Parathyroid adenoma (tissue), 2 donors: ENCODE measurements at regions not wholly inside any gene's neighbourhood (a gene's known extent, or its start where the extent isn't known, plus 50 kb on each side); places are given as distances from the start of the nearest gene placed in this dataset.

ENCODE experiments used
- H2AFZ ChIP-seq: fragments of 300-600 bp; sonication (generic); one replicate; pipeline ENCODE4 v1.7.0; 2017; ENCODE audit warnings: antibody characterized with exemption, mild to moderate bottlenecking
- H3K27ac ChIP-seq: fragments of 300-600 bp; sonication (generic); one replicate; pipeline ENCODE4 v1.7.0; 2017
- H3K27me3 ChIP-seq: fragments of 300-600 bp; sonication (generic); one replicate; pipeline ENCODE4 v1.7.0; 2017; ENCODE audit warnings: low read length; ENCODE audit not compliant: control insufficient read depth, insufficient read depth
- H3K36me3 ChIP-seq: fragments of 300-600 bp; sonication (generic); one replicate; pipeline ENCODE4 v1.7.0; 2017; ENCODE audit warnings: low read length; ENCODE audit not compliant: control insufficient read depth, insufficient read depth
- H3K4me1 ChIP-seq: fragments of 300-600 bp; sonication (generic); one replicate; pipeline ENCODE4 v1.7.0; 2017; ENCODE audit warnings: control low read depth
- H3K4me2 ChIP-seq: fragments of 300-600 bp; sonication (generic); one replicate; pipeline ENCODE4 v1.7.0; 2017; ENCODE audit warnings: low read length
- H3K4me3 ChIP-seq: fragments of 300-600 bp; sonication (generic); one replicate; pipeline ENCODE4 v1.7.0; 2017; ENCODE audit warnings: low read depth, low read length
- H3K79me2 ChIP-seq: fragments of 300-600 bp; sonication (generic); one replicate; pipeline ENCODE4 v1.7.0; 2017; ENCODE audit warnings: control low read depth
- H3K9ac ChIP-seq: fragments of 300-600 bp; sonication (generic); one replicate; pipeline ENCODE4 v1.7.0; 2017; ENCODE audit warnings: mild to moderate bottlenecking
- H3K9me3 ChIP-seq: fragments of 300-600 bp; sonication (generic); one replicate; pipeline ENCODE4 v1.7.0; 2017; ENCODE audit warnings: low read length; ENCODE audit not compliant: control insufficient read depth
- TF ChIP-seq, protein P1 (sequence below): fragments of 300-600 bp; sonication (generic); IDR thresholded peaks from one replicate; pipeline ENCODE4 v1.7.0; 2017; ENCODE audit warnings: antibody characterized with exemption, mild to moderate bottlenecking
- donor health status: primary hyperparathyroidism.

DNA sequence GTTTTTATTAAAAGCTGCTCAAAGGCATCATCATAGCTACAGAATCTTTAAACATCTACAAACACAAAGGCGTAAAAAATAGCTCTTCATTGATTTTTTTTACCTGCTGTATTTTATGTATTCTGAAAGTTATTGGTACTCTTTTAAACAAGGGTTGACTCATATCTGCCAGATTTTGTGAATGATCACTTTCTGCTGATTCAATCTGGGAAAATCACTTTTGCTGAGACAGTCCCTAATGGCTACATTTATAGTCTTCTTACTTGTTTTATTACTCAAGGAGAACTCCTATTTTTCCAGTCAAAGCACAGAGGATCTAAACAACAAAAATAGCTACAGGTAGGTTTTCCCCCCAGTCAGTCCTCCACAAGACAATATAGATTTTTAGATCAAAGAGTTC is 739.0 kb downstream of the CBLN4 start:
- H2AFZ ChIP-seq: no peak overlapping the region
- no peak overlapping the region for H3K4me2 ChIP-seq
- H3K36me3 ChIP-seq: no peaks in the 10 kb centered on the region
- no peaks in the 10 kb centered on the region for H3K79me2 ChIP-seq
- no peak overlapping the region for H3K4me3 ChIP-seq
- H3K9ac ChIP-seq: no peak overlapping the region
- TF ChIP-seq, protein P1, sequence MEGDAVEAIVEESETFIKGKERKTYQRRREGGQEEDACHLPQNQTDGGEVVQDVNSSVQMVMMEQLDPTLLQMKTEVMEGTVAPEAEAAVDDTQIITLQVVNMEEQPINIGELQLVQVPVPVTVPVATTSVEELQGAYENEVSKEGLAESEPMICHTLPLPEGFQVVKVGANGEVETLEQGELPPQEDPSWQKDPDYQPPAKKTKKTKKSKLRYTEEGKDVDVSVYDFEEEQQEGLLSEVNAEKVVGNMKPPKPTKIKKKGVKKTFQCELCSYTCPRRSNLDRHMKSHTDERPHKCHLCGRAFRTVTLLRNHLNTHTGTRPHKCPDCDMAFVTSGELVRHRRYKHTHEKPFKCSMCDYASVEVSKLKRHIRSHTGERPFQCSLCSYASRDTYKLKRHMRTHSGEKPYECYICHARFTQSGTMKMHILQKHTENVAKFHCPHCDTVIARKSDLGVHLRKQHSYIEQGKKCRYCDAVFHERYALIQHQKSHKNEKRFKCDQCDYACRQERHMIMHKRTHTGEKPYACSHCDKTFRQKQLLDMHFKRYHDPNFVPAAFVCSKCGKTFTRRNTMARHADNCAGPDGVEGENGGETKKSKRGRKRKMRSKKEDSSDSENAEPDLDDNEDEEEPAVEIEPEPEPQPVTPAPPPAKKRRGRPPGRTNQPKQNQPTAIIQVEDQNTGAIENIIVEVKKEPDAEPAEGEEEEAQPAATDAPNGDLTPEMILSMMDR: no peak
- no peaks in the 10 kb centered on the region for H3K27me3 ChIP-seq
- no peaks in the 10 kb centered on the region for H3K9me3 ChIP-seq
- H3K27ac ChIP-seq: no peak overlapping the region
- H3K4me1 ChIP-seq: no peaks in the 10 kb centered on the region

DNA sequence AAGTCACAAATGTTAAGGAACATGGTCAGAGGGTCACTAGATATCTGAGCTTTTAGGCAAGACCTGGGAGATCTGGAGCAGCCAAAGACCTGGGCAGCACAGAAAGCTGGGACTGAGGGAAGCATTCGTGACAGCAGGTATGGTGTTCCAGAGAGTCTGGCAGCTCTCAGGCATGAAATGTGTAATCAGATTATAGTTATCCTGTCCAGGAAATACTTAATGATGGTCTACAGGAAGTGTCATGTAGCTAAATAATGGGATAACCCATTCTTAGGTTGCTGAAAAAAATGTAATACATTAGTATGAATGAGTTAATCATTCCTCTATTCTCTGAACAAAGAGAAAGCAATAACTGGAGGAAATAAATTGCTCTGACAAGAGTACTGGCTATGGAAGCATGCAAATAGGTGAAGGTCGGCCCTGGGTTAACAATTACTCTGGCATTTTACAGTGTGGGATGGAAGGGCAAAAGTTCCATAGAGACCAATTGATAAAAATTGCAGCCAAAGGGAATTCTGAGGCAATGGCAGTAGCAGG is 740.5 kb downstream of the CBLN4 start:
- no peaks in the 10 kb centered on the region for H3K79me2 ChIP-seq
- H3K4me1 ChIP-seq: no peaks in the 10 kb centered on the region
- no peak overlapping the region for H3K27ac ChIP-seq
- no peak overlapping the region for H3K9ac ChIP-seq
- H3K9me3 ChIP-seq: no peaks in the 10 kb centered on the region
- no peak overlapping the region for H2AFZ ChIP-seq
- no peaks in the 10 kb centered on the region for H3K27me3 ChIP-seq
- TF ChIP-seq, protein P1: no peak
- no peaks in the 10 kb centered on the region for H3K36me3 ChIP-seq
- H3K4me2 ChIP-seq: no peak overlapping the region
- no peak overlapping the region for H3K4me3 ChIP-seq

DNA sequence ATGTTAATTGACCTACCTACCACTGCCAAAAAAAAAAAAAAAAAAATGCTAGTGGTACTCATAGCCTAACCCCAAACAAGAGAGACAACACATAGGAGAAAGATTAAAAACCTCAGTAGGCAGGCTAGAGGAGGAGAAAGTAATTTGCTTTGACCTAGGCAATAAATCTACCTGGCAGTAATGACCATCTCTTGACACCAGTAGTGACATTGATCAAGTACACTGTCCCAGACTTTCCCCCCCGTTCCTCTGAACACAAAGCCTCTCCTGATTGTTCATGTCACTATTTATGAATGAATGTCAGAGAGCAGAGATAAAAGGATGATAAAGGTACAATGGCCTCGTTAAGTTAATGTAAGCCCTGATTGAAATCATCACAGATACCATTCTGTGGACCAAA is 746.8 kb downstream of the CBLN4 start:
- no peaks in the 10 kb centered on the region for H3K27me3 ChIP-seq
- H3K27ac ChIP-seq: no peak overlapping the region
- H3K9me3 ChIP-seq: no peaks in the 10 kb centered on the region
- no peak overlapping the region for H2AFZ ChIP-seq
- no peaks in the 10 kb centered on the region for H3K4me1 ChIP-seq
- H3K9ac ChIP-seq: no peak overlapping the region
- no peak overlapping the region for H3K4me2 ChIP-seq
- H3K4me3 ChIP-seq: no peak overlapping the region
- H3K36me3 ChIP-seq: no peaks in the 10 kb centered on the region
- TF ChIP-seq, protein P1: no peak
- H3K79me2 ChIP-seq: no peaks in the 10 kb centered on the region

DNA sequence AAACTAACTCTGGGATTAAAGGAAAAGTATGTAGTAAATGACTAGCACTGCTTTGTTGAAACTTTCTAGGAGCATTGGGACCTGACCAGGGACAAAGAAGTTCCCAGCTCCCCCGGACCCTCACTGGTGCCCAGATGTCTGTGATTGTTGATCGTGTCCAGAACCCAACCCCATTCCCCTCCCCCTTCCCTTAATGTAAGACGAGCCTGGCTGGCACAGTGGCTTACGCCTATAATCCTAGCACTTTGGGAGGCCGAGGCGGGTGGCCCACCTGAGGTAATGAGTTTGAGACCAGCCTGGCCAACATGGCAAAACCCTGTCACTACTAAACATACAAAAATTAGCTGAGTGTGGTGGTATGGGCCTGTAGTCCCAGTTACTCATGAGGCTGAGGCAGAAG is 750.3 kb downstream of the CBLN4 start:
- Histone ChIP-seq H3K9ac (no peak overlapping the region), H3K36me3 (no peaks in the 10 kb centered on the region), H3K9me3 (no peaks in the 10 kb centered on the region), H3K27me3 (no peaks in the 10 kb centered on the region), H3K4me1 (no peaks in the 10 kb centered on the region), H3K4me3 (no peak overlapping the region), H3K27ac (no peak overlapping the region), H2AFZ (no peak overlapping the region), H3K79me2 (no peaks in the 10 kb centered on the region), H3K4me2 (no peak overlapping the region)
- TF ChIP-seq, protein P1: no peak

DNA sequence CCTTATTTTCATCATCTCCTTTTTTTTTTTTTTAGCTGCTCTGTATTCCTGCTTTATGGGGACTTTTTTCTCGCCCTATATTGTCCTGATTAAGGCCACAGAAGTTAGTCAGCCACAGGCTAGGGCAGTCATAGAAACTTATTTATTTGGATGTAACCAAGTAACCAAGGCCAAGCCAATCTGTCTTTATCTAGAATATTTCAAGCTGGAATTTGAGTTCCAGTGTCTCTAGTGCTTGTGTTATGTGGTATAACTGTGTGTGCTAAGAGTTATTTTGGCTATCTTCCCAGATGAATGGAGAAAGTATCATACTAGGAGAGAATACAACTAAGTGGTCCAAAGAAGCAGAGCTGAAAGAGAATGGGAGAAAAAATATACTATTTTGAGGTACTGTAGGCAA is 751.5 kb downstream of the CBLN4 start:
- Histone ChIP-seq H3K9me3 (no peaks in the 10 kb centered on the region), H3K27ac (no peak overlapping the region), H3K4me2 (no peak overlapping the region), H3K4me3 (no peak overlapping the region), H3K36me3 (no peaks in the 10 kb centered on the region), H2AFZ (no peak overlapping the region), H3K79me2 (no peaks in the 10 kb centered on the region), H3K27me3 (no peaks in the 10 kb centered on the region), H3K9ac (no peak overlapping the region), H3K4me1 (no peaks in the 10 kb centered on the region)
- TF ChIP-seq, protein P1: no peak
